ENCODE measurements at regions not wholly inside any gene's neighbourhood (a gene's known extent, or its start where the extent isn't known, plus 50 kb on each side); places are given as distances from the start of the nearest gene placed in this dataset.

DNA sequence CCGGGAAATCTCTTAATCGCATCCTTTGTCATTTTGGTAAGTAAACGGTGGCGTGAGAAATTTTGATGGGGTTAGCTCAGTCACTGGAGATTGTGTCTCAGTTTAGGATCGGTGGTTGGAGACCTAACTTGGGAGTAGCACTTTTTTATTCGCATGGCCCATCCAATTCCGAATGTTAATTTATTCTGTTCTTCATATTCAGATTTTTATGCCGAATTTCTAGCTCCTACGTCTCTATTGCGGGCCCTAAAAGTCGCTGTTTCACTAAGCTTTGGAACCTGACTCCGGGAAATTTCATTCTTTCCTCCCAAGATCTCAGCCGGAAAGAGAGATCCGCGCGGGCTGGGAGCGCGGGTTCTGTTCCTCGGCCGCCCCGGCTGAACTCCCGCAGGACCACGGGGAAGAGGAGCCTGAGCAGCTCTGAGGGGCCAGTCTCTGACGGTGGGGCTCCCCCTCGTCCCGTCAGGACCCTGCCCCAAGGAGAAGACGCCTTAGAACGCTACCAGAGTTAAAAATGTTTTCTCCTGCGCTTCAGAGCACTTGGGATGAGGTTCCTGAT, 279.7 kb downstream of the FAM72C start:
- Histone ChIP-seq H3K36me3 (no peaks in the 10 kb centered on the region), H3K27me3 (ENCODE audit: low read depth) (peaks cover 91% of the 10 kb centered on the region), H3K4me1 (no peaks in the 10 kb centered on the region), H3K27ac (replicated peaks) (no peak overlapping the region), H3K4me3 (no peak overlapping the region), H3K9me3 (replicated peaks) (no peaks in the 10 kb centered on the region)
- intact Hi-C loops (cut with micrococcal nuclease), result no loop called here
- DNase-seq, result no peak
- TF ChIP-seq, protein P1, sequence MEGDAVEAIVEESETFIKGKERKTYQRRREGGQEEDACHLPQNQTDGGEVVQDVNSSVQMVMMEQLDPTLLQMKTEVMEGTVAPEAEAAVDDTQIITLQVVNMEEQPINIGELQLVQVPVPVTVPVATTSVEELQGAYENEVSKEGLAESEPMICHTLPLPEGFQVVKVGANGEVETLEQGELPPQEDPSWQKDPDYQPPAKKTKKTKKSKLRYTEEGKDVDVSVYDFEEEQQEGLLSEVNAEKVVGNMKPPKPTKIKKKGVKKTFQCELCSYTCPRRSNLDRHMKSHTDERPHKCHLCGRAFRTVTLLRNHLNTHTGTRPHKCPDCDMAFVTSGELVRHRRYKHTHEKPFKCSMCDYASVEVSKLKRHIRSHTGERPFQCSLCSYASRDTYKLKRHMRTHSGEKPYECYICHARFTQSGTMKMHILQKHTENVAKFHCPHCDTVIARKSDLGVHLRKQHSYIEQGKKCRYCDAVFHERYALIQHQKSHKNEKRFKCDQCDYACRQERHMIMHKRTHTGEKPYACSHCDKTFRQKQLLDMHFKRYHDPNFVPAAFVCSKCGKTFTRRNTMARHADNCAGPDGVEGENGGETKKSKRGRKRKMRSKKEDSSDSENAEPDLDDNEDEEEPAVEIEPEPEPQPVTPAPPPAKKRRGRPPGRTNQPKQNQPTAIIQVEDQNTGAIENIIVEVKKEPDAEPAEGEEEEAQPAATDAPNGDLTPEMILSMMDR (IDR thresholded peaks at IDR 0.05; ENCODE audit: borderline replicate concordance), result no peak

GRCh38 chr1:143691400-143691891, 280.3 kb downstream of the FAM72C start:
- Histone ChIP-seq H3K4me3 (no peak overlapping the region), H3K36me3 (no peaks in the 10 kb centered on the region), H3K9me3 (replicated peaks) (no peaks in the 10 kb centered on the region), H3K27ac (replicated peaks) (no peak overlapping the region), H3K27me3 (ENCODE audit: low read depth) (peaks cover 88% of the 10 kb centered on the region), H3K4me1 (no peaks in the 10 kb centered on the region)
- no peak for DNase-seq
- TF ChIP-seq, protein P1 (IDR thresholded peaks at IDR 0.05; ENCODE audit: borderline replicate concordance), result no peak
- intact Hi-C loops (cut with micrococcal nuclease), result no loop called here

- intact Hi-C loops (cut with micrococcal nuclease), result no loop called here
- TF ChIP-seq, protein P1 (IDR thresholded peaks at IDR 0.05; ENCODE audit: borderline replicate concordance), result no peak
- H3K27me3 ChIP-seq (ENCODE audit: low read depth), result peaks cover 78% of the 10 kb centered on the region
These were observed 282.0 kb downstream of the FAM72C start for GRCh38 chr1:143689781-143690180.

DNA sequence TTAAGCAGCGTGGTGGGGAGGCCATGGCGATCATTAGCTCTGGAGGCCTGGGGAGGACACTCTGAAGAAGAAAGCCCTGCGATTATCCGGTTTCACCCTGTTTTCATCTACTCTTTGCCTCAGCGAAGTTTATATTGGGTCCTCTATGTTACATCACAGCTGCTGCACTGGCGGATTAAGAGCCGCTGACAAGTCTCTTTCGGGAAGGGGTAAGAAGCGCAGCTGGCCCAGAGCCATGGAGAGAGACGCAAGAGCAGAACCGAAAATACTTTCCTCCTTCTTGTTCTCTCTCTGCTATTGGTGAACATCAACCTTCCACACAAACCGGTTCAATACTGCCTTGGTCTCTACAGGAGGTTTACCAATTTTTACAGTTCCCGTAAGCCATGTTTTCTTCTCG, 291.5 kb downstream of the FAM72C start:
- no peak for DNase-seq
- intact Hi-C loops (cut with micrococcal nuclease), result no loop called here
- TF ChIP-seq, protein P1 (IDR thresholded peaks at IDR 0.05; ENCODE audit: borderline replicate concordance), result no peak
- H3K27ac ChIP-seq (replicated peaks), result no peak overlapping the region
- H3K36me3 ChIP-seq, result no peaks in the 10 kb centered on the region
- H3K4me1 ChIP-seq, result no peaks in the 10 kb centered on the region
- H3K27me3 ChIP-seq (ENCODE audit: low read depth), result peaks cover 75% of the 10 kb centered on the region
- peaks cover 7% of the 10 kb centered on the region for H3K9me3 ChIP-seq (replicated peaks)
- H3K4me3 ChIP-seq, result no peak overlapping the region

More at GRCh38 chr1:143689781-143690180, 282.0 kb downstream of the FAM72C start:
- no peak for DNase-seq
- no peaks in the 10 kb centered on the region for H3K36me3 ChIP-seq
- no peak overlapping the region for H3K27ac ChIP-seq (replicated peaks)
- H3K9me3 ChIP-seq (replicated peaks), result no peaks in the 10 kb centered on the region
- no peaks in the 10 kb centered on the region for H3K4me1 ChIP-seq
- no peak overlapping the region for H3K4me3 ChIP-seq

- no peak overlapping the region for H3K4me3 ChIP-seq
- H3K4me1 ChIP-seq, result no peaks in the 10 kb centered on the region
- H3K36me3 ChIP-seq, result no peaks in the 10 kb centered on the region
- TF ChIP-seq, protein P1 (IDR thresholded peaks at IDR 0.05; ENCODE audit: borderline replicate concordance), result no peak
- DNase-seq, result no peak
- peaks cover 89% of the 10 kb centered on the region for H3K27me3 ChIP-seq (ENCODE audit: low read depth)
- intact Hi-C loops (cut with micrococcal nuclease), result no loop called here
- H3K9me3 ChIP-seq (replicated peaks), result peaks cover 16% of the 10 kb centered on the region
- H3K27ac ChIP-seq (replicated peaks), result no peak overlapping the region
These were observed 298.8 kb downstream of the FAM72C start for GRCh38 chr1:143672983-143673382.

Measured in left ventricle myocardium inferior (tissue), 1 donor.